ENCODE measurements at regions not wholly inside any gene's neighbourhood (a gene's known extent, or its start where the extent isn't known, plus 50 kb on each side); places are given as distances from the start of the nearest gene placed in this dataset.

- no peak for DNase-seq (ENCODE audit: extremely low spot score)
- Histone ChIP-seq H3K27ac (replicated peaks in 1 of 4) (no peak overlapping the region), H3K4me1 (no peaks in the 10 kb centered on the region), H3K4me3 (no peak overlapping the region), H3K27me3 (peaks cover 0 to 19% (median 0%) of the 10 kb centered on the region in 4 donors), H3K9me3 (no peaks in the 10 kb centered on the region), H3K36me3 (no peaks in the 10 kb centered on the region)
- TF ChIP-seq EP300 (IDR thresholded peaks at IDR 0.05) (no peak), POLR2AphosphoS5 (IDR thresholded peaks at IDR 0.05) (no peak), POLR2A (IDR thresholded peaks at IDR 0.05; ENCODE audit: low read depth) (no peak)
- TF ChIP-seq, protein P1, sequence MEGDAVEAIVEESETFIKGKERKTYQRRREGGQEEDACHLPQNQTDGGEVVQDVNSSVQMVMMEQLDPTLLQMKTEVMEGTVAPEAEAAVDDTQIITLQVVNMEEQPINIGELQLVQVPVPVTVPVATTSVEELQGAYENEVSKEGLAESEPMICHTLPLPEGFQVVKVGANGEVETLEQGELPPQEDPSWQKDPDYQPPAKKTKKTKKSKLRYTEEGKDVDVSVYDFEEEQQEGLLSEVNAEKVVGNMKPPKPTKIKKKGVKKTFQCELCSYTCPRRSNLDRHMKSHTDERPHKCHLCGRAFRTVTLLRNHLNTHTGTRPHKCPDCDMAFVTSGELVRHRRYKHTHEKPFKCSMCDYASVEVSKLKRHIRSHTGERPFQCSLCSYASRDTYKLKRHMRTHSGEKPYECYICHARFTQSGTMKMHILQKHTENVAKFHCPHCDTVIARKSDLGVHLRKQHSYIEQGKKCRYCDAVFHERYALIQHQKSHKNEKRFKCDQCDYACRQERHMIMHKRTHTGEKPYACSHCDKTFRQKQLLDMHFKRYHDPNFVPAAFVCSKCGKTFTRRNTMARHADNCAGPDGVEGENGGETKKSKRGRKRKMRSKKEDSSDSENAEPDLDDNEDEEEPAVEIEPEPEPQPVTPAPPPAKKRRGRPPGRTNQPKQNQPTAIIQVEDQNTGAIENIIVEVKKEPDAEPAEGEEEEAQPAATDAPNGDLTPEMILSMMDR (IDR thresholded peaks at IDR 0.05), result no peak
- intact Hi-C loops (cut with DNase I), result no loop called here
These were observed 90.2 kb upstream of the EEF1E1 start for GRCh38 chr6:8192597-8192996.

DNA sequence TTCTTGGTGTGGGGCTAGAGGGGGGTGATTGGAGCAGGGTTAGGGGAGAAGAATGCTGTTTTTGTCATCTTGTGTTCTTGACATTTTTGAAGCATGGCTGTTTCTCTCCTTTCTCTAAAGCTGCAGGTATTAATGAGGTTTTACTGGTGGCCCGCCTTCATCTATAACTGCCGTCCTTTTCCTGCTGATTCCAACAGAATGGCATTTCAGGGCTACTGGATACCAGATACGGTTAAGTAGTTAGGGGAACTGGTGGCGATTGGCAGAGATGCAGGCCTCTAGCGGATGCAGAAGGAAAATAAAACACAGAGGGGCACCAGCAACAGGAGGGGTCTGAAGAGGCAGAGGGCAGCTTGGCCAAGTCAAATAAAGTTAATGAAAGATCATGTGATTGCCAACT lies 89.7 kb upstream of the EEF1E1 start:
- Histone ChIP-seq H3K9me3 (no peaks in the 10 kb centered on the region), H3K27me3 (peaks cover 0 to 19% (median 0%) of the 10 kb centered on the region in 4 donors), H3K27ac (replicated peaks in 1 of 4) (no peak overlapping the region), H3K4me1 (no peaks in the 10 kb centered on the region), H3K36me3 (no peaks in the 10 kb centered on the region), H3K4me3 (no peak overlapping the region)
- WGBS, result 67% methylated on average over 5 of the region's 5 CpGs
- TF ChIP-seq POLR2AphosphoS5 (IDR thresholded peaks at IDR 0.05) (no peak), EP300 (IDR thresholded peaks at IDR 0.05) (no peak), POLR2A (IDR thresholded peaks at IDR 0.05; ENCODE audit: low read depth) (no peak)
- TF ChIP-seq, protein P1 (IDR thresholded peaks at IDR 0.05), result no peak
- intact Hi-C loops (cut with DNase I), result no loop called here
- no peak for DNase-seq (ENCODE audit: extremely low spot score)

DNA sequence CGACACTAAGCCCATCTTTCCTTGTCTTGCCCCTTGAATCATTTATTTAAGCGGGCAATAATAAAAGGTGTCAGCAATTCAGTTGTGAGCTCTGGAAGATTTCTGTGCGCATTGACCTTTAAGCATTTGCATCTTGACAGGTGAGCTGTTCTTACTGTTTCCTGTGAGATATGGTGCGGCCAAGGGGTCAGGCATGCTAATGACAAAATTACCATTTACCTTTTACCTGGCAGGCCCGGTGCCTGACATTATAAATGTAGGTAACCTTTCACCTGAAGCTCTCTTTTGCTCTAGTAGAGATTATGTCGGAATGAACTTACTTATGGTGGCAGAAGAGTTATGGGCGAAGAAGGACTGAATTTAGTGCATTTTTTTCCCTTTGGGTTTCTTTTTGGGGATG lies 89.3 kb upstream of the EEF1E1 start:
- Histone ChIP-seq H3K4me1 (no peaks in the 10 kb centered on the region), H3K27ac (replicated peaks in 1 of 4) (no peak overlapping the region), H3K27me3 (peaks cover 0 to 19% (median 0%) of the 10 kb centered on the region in 4 donors), H3K36me3 (no peaks in the 10 kb centered on the region), H3K9me3 (no peaks in the 10 kb centered on the region), H3K4me3 (no peak overlapping the region)
- 64% methylated on average over 7 of the region's 7 CpGs for WGBS
- TF ChIP-seq EP300 (IDR thresholded peaks at IDR 0.05) (no peak), POLR2A (IDR thresholded peaks at IDR 0.05; ENCODE audit: low read depth) (no peak), POLR2AphosphoS5 (IDR thresholded peaks at IDR 0.05) (no peak)
- TF ChIP-seq, protein P1 (IDR thresholded peaks at IDR 0.05), result no peak
- no peak for DNase-seq (ENCODE audit: extremely low spot score)
- intact Hi-C loops (cut with DNase I), result no loop called here

GRCh38 chr6:8187209-8187608 lies 84.9 kb upstream of the EEF1E1 start:
- WGBS, result 74% methylated on average over 2 of the region's 2 CpGs
- H3K27ac ChIP-seq (replicated peaks in 1 of 4), result no peak overlapping the region
- H3K36me3 ChIP-seq, result no peaks in the 10 kb centered on the region
- H3K27me3 ChIP-seq, result peaks cover 0 to 13% (median 0%) of the 10 kb centered on the region in 4 donors
- no peak overlapping the region for H3K4me3 ChIP-seq
- TF ChIP-seq, protein P1 (IDR thresholded peaks at IDR 0.05), result no peak
- TF ChIP-seq POLR2AphosphoS5 (IDR thresholded peaks at IDR 0.05), result no peak
- TF ChIP-seq POLR2A (IDR thresholded peaks at IDR 0.05; ENCODE audit: low read depth), result no peak
- no peak for TF ChIP-seq EP300 (IDR thresholded peaks at IDR 0.05)
- no peaks in the 10 kb centered on the region for H3K9me3 ChIP-seq
- no peaks in the 10 kb centered on the region for H3K4me1 ChIP-seq
- DNase-seq (ENCODE audit: extremely low spot score), result no peak
- intact Hi-C loops (cut with DNase I), result no loop called here
